H1 (cell line): ENCODE measurements at regions not wholly inside any gene's neighbourhood (a gene's known extent, or its start where the extent isn't known, plus 50 kb on each side); places are given as distances from the start of the nearest gene placed in this dataset.

Experiments
- CTCF ChIA-PET: fragments of 300-600 bp; sonication (Branson Sonifier 250); formaldehyde crosslinking; loops from one replicate; lab custom pipeline; 2021; ENCODE audit not compliant: partially characterized antibody; lab: Charles Lee
- POLR2A ChIA-PET: fragments of 300-600 bp; sonication (Branson Sonifier 250); formaldehyde crosslinking; loops from one replicate; lab custom pipeline; 2021; ENCODE audit warnings: inconsistent platforms; ENCODE audit not compliant: partially characterized antibody; lab: Charles Lee
- DNase-seq, 2 experiments: peaks; one replicate each; pipeline versions ENCODE4 v3.0.0 to v3.0.0-alpha.2; 2010 to 2022; ENCODE audit warnings: low spot score in 2 of 2, low read depth in 1 of 2, mixed read lengths in 1 of 2
- FAIRE-seq: peaks from 2 replicates; lab custom pipeline; 2011; peaks lifted over from hg19 to GRCh38; lab: Jason Lieb, UNC
- H2AFZ ChIP-seq: 2 replicates; pipeline ENCODE4 v1.8.1; 2012; ENCODE audit warnings: low read length, inconsistent platforms
- H2AK5ac ChIP-seq: 2 replicates; pipeline ENCODE4 v1.6.1; 2013; ENCODE audit warnings: low read depth, low read length
- H2BK120ac ChIP-seq: replicated peaks from 2 replicates; pipeline ENCODE3; 2013; ENCODE audit warnings: low read depth, low read length, inconsistent platforms
- H2BK12ac ChIP-seq: 2 replicates; pipeline ENCODE4 v1.6.1; 2013; ENCODE audit warnings: low read depth, low read length
- H2BK15ac ChIP-seq: 2 replicates; pipeline ENCODE4 v1.6.1; 2013; ENCODE audit warnings: low read length
- H2BK20ac ChIP-seq: 2 replicates; pipeline ENCODE4 v1.6.1; 2013; ENCODE audit warnings: low read length
- H2BK5ac ChIP-seq: 2 replicates; pipeline ENCODE4 v1.6.1; 2013; ENCODE audit warnings: low read depth, low read length
- H3K14ac ChIP-seq: 2 replicates; pipeline ENCODE4 v1.6.1; 2013; ENCODE audit warnings: inconsistent platforms; ENCODE audit not compliant: insufficient read length
- H3K18ac ChIP-seq: 2 replicates; pipeline ENCODE4 v1.6.1; 2013; ENCODE audit warnings: low read length; ENCODE audit errors: extremely low read depth
- H3K23ac ChIP-seq: 2 replicates; pipeline ENCODE4 v1.6.1; 2013; ENCODE audit warnings: inconsistent platforms; ENCODE audit not compliant: insufficient read length
- H3K23me2 ChIP-seq: 2 replicates; pipeline ENCODE4 v1.6.1; 2013; ENCODE audit warnings: low read depth, low read length
- H3K27ac ChIP-seq: 2 replicates; pipeline ENCODE4 v1.6.1; 2011; ENCODE audit warnings: low read depth, low read length, inconsistent platforms
- H3K27me3 ChIP-seq, 4 experiments: replicated peaks in 1 of 4; 1 replicate in 1 of 4; 2 replicates in 3 of 4; pipeline versions ENCODE4 v1.6.1 to v1.8.1; 2011 to 2013; ENCODE audit warnings: low read length in 3 of 4, mild to moderate bottlenecking in 3 of 4, inconsistent platforms in 2 of 4, mixed read lengths in 2 of 4, moderate library complexity in 1 of 4; ENCODE audit not compliant: control insufficient read depth in 3 of 4, insufficient read depth in 3 of 4; ENCODE audit errors: extremely low read depth in 1 of 4
- H3K36me3 ChIP-seq, 4 experiments: 2 replicates each; pipeline versions ENCODE4 v1.6.1 to v1.8.1; 2011 to 2013; ENCODE audit warnings: mild to moderate bottlenecking in 4 of 4, low read length in 3 of 4, moderate library complexity in 2 of 4, control low read depth in 1 of 4, inconsistent platforms in 1 of 4; ENCODE audit not compliant: insufficient read depth in 4 of 4, control insufficient read depth in 2 of 4
- H3K4ac ChIP-seq: replicated peaks from 2 replicates; pipeline ENCODE3; 2013; ENCODE audit warnings: low read length, low read depth, mixed read lengths, inconsistent platforms; ENCODE audit not compliant: insufficient read length
- H3K4me1 ChIP-seq, 4 experiments: replicated peaks in 1 of 4; 1 replicate in 1 of 4; 2 replicates in 3 of 4; pipeline versions ENCODE4 v1.6.1 to v1.8.1; 2011 to 2013; ENCODE audit warnings: low read length in 3 of 4, inconsistent platforms in 2 of 4, mixed read lengths in 1 of 4; ENCODE audit not compliant: insufficient read depth in 4 of 4, control insufficient read depth in 3 of 4
- H3K4me2 ChIP-seq, 2 experiments: 2 replicates each; pipeline versions ENCODE4 v1.6.1 to v1.8.1; 2011 to 2013; ENCODE audit warnings: low read depth in 2 of 2, low read length in 2 of 2, control low read depth in 1 of 2, inconsistent platforms in 1 of 2, mild to moderate bottlenecking in 1 of 2; ENCODE audit not compliant: insufficient read depth in 1 of 2
- H3K4me3 ChIP-seq, 4 experiments: fragments of 200-600, 300-600 bp in 1 of 4; sonication (generic), shearing (Covaris generic), sonication (Bioruptor Twin) in 1 of 4; 2 replicates each; pipeline versions ENCODE4 v1.5.1 to v1.8.1; 2011 to 2016; ENCODE audit warnings: low read length in 4 of 4, low read depth in 3 of 4, control low read depth in 2 of 4, inconsistent platforms in 2 of 4, mild to moderate bottlenecking in 2 of 4, mixed read lengths in 1 of 4, moderate library complexity in 1 of 4; ENCODE audit not compliant: insufficient read depth in 2 of 4; ENCODE audit errors: extremely low read depth in 1 of 4
- H3K56ac ChIP-seq: replicated peaks from 2 replicates; pipeline ENCODE3; 2013; ENCODE audit warnings: low read depth, mild to moderate bottlenecking, mixed read lengths, low read length, inconsistent platforms; ENCODE audit not compliant: insufficient read length
- H3K79me1 ChIP-seq: 2 replicates; pipeline ENCODE4 v1.6.1; 2013; ENCODE audit warnings: low read depth, low read length, control low read depth
- H3K79me2 ChIP-seq, 2 experiments: 2 replicates each; pipeline versions ENCODE4 v1.6.1 to v1.8.1; 2012 to 2013; ENCODE audit warnings: low read length in 2 of 2, mild to moderate bottlenecking in 2 of 2, inconsistent platforms in 1 of 2; ENCODE audit not compliant: insufficient read depth in 2 of 2, control insufficient read depth in 1 of 2
- H3K9ac ChIP-seq, 4 experiments: replicated peaks in 1 of 4; 1 replicate in 1 of 4; 2 replicates in 3 of 4; pipeline versions ENCODE4 v1.6.1 to v1.8.1; 2011 to 2013; ENCODE audit warnings: low read depth in 3 of 4, low read length in 3 of 4, control low read depth in 2 of 4, mild to moderate bottlenecking in 2 of 4, moderate library complexity in 2 of 4, inconsistent platforms in 1 of 4; ENCODE audit errors: extremely low read depth in 1 of 4
- H3K9me3 ChIP-seq, 2 experiments: 2 replicates each; pipeline versions ENCODE4 v1.6.1 to v1.8.1; 2012 to 2013; ENCODE audit warnings: mild to moderate bottlenecking in 2 of 2, moderate library complexity in 2 of 2, control low read depth in 1 of 2, inconsistent platforms in 1 of 2, low read depth in 1 of 2, low read length in 1 of 2, mixed read lengths in 1 of 2; ENCODE audit not compliant: insufficient read depth in 2 of 2
- H4K20me1 ChIP-seq, 2 experiments: replicated peaks in 1 of 2; 2 replicates each; pipeline versions ENCODE3 to v1.8.1; 2011 to 2013; ENCODE audit warnings: inconsistent platforms in 2 of 2, low read length in 2 of 2, mild to moderate bottlenecking in 1 of 2; ENCODE audit not compliant: insufficient read depth in 2 of 2, control insufficient read depth in 1 of 2
- H4K5ac ChIP-seq: 2 replicates; pipeline ENCODE4 v1.6.1; 2013; ENCODE audit warnings: low read length, low read depth, mixed read lengths, inconsistent platforms; ENCODE audit not compliant: insufficient read length
- H4K8ac ChIP-seq: 2 replicates; pipeline ENCODE4 v1.8.0; 2013; ENCODE audit warnings: mild to moderate bottlenecking, moderate library complexity, low read length, inconsistent platforms; ENCODE audit not compliant: insufficient read depth; ENCODE audit errors: extremely low read depth
- H4K91ac ChIP-seq: replicated peaks from 2 replicates; pipeline ENCODE3; 2013; ENCODE audit warnings: low read length, mixed read lengths, inconsistent platforms; ENCODE audit not compliant: insufficient read length
- CEBPB ChIP-seq: IDR thresholded peaks from 2 replicates; pipeline ENCODE4 v1.6.1; 2012; ENCODE audit warnings: low read depth, low read length
- CHD1 ChIP-seq: IDR thresholded peaks from 2 replicates; pipeline ENCODE4 v1.6.1; 2012; ENCODE audit warnings: low read depth, low read length, improper control_type of control experiment
- CHD2 ChIP-seq: IDR thresholded peaks from 2 replicates; pipeline ENCODE4 v1.6.1; 2012; ENCODE audit warnings: low read length, improper control_type of control experiment
- EP300 ChIP-seq, 2 experiments: IDR thresholded peaks; 1 replicate in 1 of 2; 2 replicates in 1 of 2; pipeline ENCODE4 v1.6.1; 2011 to 2012; ENCODE audit warnings: low read depth in 2 of 2, low read length in 2 of 2, mild to moderate bottlenecking in 2 of 2, borderline replicate concordance in 1 of 2, inconsistent platforms in 1 of 2, moderate library complexity in 1 of 2
- FOSL1 ChIP-seq: IDR thresholded peaks from 2 replicates; pipeline ENCODE4 v1.6.1; 2011; ENCODE audit warnings: mild to moderate bottlenecking, low read depth, low read length, moderate library complexity; ENCODE audit not compliant: insufficient read depth
- JUND ChIP-seq: IDR thresholded peaks from 2 replicates; pipeline ENCODE4 v1.6.1; 2011; ENCODE audit warnings: mild to moderate bottlenecking, improper control_type of control experiment, low read length
- KDM1A ChIP-seq: fragments of 200-600, 300-600 bp; sonication (generic); IDR thresholded peaks from 2 replicates; pipeline ENCODE4 v1.7.1; 2016; ENCODE audit warnings: mild to moderate bottlenecking, low read length, borderline replicate concordance
- POU5F1 ChIP-seq: IDR thresholded peaks from 2 replicates; pipeline ENCODE4 v1.6.1; 2011; ENCODE audit warnings: low read depth, mild to moderate bottlenecking, low read length, moderate library complexity
- RXRA ChIP-seq: IDR thresholded peaks from 2 replicates; pipeline ENCODE4 v1.6.1; 2011; ENCODE audit warnings: low read depth, mild to moderate bottlenecking, low read length, moderate library complexity; ENCODE audit not compliant: insufficient read depth
- SAP30 ChIP-seq: fragments of 300-600 bp; sonication (generic); IDR thresholded peaks from 2 replicates; pipeline ENCODE4 v1.7.1; 2012; ENCODE audit warnings: low read length, moderate library complexity, mild to moderate bottlenecking, inconsistent platforms; ENCODE audit not compliant: insufficient read depth, insufficient replicate concordance
- SUZ12 ChIP-seq: fragments of 200-600 bp; sonication (generic); IDR thresholded peaks from 2 replicates; pipeline ENCODE4 v1.6.1; 2012; ENCODE audit warnings: mild to moderate bottlenecking, inconsistent platforms, low read length, moderate library complexity, mixed read lengths
- USF2 ChIP-seq: IDR thresholded peaks from 2 replicates; pipeline ENCODE4 v1.6.1; 2011; ENCODE audit warnings: low read length, improper control_type of control experiment
- ZNF274 ChIP-seq: IDR thresholded peaks from 2 replicates; pipeline ENCODE4 v1.7.0; 2012; ENCODE audit warnings: low read length, borderline replicate concordance; ENCODE audit errors: extremely low read depth
- WGBS, 2 experiments: shearing (Covaris generic) in 1 of 2; methylation state at CpG; one replicate each; pipeline versions ENCODE4 v1.1.6 to v1.1.7; 2013 to 2015; ENCODE audit warnings: low lambda C conversion rate in 2 of 2, mixed read lengths in 2 of 2, inconsistent platforms in 1 of 2, low coverage in 1 of 2, missing lambda C conversion rate in 1 of 2; ENCODE audit not compliant: insufficient replicate concordance in 2 of 2, insufficient coverage in 1 of 2, insufficient read length in 1 of 2; ENCODE audit errors: extremely low coverage in 1 of 2, missing lambda C conversion rate in 1 of 2; 5-methylcytosine and 5-hydroxymethylcytosine counted together
- TF ChIP-seq, protein P1 (sequence below): IDR thresholded peaks from 2 replicates; pipeline ENCODE4 v1.6.1; 2012; ENCODE audit warnings: inconsistent platforms

GRCh38 chr3:43787330-43787729, 96.6 kb downstream of the ABHD5 start:
- Histone ChIP-seq H3K18ac (no peak overlapping the region), H3K23me2 (no peaks in the 10 kb centered on the region), H3K9me3 (no peaks in the 10 kb centered on the region), H3K4me3 (no peak overlapping the region), H3K27ac (no peak overlapping the region), H3K79me2 (no peaks in the 10 kb centered on the region), H3K14ac (no peak overlapping the region), H4K91ac (no peak overlapping the region), H3K79me1 (no peaks in the 10 kb centered on the region), H2AFZ (no peak overlapping the region), H3K4me1 (no peaks in the 10 kb centered on the region), H2BK12ac (no peak overlapping the region), H2BK5ac (no peak overlapping the region), H3K36me3 (no peaks in the 10 kb centered on the region), H2AK5ac (no peak overlapping the region), H3K23ac (no peak overlapping the region), H3K27me3 (peaks cover 0 to 2% (median 0%) of the 10 kb centered on the region in 4 experiments; a peak in 1 of 7 replicates), H3K9ac (no peak overlapping the region), H2BK120ac (no peak overlapping the region), H2BK15ac (no peak overlapping the region), H4K20me1 (no peaks in the 10 kb centered on the region), H3K4ac (no peak overlapping the region), H4K5ac (no peak overlapping the region), H3K4me2 (no peak overlapping the region), H3K56ac (no peak overlapping the region), H2BK20ac (no peak overlapping the region), H4K8ac (no peak overlapping the region)
- 94% methylated on average over 3 of the region's 3 CpGs; no CpG with 5 or more reads in 1 of the 2 experiments for WGBS, 2 experiments
- POLR2A ChIA-PET = no interaction called here
- DNase-seq = no peak
- CTCF ChIA-PET = interaction anchor here (1.7 to 2.0 kb wide), 2 partner anchors 18 to 68 kb away, joined by 4 to 6 read pairs; no protein-coding TSS in a partner anchor
- no peak for FAIRE-seq
- TF ChIP-seq JUND (no peak), RXRA (no peak), CHD1 (no peak), EP300 (IDR thresholded peaks at IDR 0.05; ENCODE audit: borderline replicate concordance in 1 of 2, low read depth in 2 of 2, low read length in 2 of 2) (no peak), USF2 (no peak), FOSL1 (no peak), KDM1A (no peak), SUZ12 (no peak), CEBPB (no peak), POU5F1 (no peak), SAP30 (no peak), ZNF274 (no peak), CHD2 (no peak)
- TF ChIP-seq, protein P1, sequence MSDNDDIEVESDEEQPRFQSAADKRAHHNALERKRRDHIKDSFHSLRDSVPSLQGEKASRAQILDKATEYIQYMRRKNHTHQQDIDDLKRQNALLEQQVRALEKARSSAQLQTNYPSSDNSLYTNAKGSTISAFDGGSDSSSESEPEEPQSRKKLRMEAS = no peak
